ENCODE measurements at regions not wholly inside any gene's neighbourhood (a gene's known extent, or its start where the extent isn't known, plus 50 kb on each side); places are given as distances from the start of the nearest gene placed in this dataset.
"Not testable (repeated sequence)": the region's sequence is repeated elsewhere in the genome, so short reads cannot be mapped to it uniquely, and the experiment has no call there.

DNA sequence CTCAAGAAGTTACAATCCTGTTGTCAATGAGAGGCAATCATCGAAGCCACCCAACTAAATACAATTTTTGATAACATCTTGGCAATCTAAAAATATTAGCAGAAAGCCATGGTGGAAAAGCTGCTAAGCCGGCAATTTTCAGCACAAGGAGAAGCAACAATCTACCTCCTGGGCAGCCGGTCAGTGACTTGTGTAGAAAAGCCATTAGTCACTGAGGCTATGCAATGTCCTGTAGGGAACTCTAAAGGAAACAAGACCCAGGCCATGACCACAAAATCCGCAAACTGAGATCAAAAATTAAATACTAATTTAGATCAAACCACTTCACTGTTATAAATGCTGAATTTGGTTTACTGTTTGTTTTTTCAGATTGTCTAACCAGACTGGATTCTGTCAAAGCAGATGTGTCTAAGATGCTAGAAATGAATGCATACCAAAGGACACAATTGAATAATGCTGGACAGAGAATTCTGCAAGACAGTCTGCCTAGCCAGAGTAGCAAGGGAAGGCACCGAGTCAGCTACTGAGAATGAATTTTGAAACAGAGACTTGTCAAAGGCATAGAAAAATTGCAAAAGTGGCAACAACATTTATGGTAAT is 384.8 kb downstream of the PRELID2 start:
- TF ChIP-seq, protein P1, sequence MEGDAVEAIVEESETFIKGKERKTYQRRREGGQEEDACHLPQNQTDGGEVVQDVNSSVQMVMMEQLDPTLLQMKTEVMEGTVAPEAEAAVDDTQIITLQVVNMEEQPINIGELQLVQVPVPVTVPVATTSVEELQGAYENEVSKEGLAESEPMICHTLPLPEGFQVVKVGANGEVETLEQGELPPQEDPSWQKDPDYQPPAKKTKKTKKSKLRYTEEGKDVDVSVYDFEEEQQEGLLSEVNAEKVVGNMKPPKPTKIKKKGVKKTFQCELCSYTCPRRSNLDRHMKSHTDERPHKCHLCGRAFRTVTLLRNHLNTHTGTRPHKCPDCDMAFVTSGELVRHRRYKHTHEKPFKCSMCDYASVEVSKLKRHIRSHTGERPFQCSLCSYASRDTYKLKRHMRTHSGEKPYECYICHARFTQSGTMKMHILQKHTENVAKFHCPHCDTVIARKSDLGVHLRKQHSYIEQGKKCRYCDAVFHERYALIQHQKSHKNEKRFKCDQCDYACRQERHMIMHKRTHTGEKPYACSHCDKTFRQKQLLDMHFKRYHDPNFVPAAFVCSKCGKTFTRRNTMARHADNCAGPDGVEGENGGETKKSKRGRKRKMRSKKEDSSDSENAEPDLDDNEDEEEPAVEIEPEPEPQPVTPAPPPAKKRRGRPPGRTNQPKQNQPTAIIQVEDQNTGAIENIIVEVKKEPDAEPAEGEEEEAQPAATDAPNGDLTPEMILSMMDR (IDR thresholded peaks at IDR 0.05; ENCODE audit: low read depth, low read length), result no peak
- Histone ChIP-seq H3K36me3 (no peaks in the 10 kb centered on the region), H3K4me1 (ENCODE audit: low read depth) (no peaks in the 10 kb centered on the region), H3K4me3 (no peak overlapping the region), H3K9me3 (ENCODE audit: low read depth) (no peaks in the 10 kb centered on the region), H3K27ac (no peak overlapping the region), H3K27me3 (no peaks in the 10 kb centered on the region)
- no peak for DNase-seq (ENCODE audit: low read depth in 1 of 2, low spot score in 1 of 2)

DNA sequence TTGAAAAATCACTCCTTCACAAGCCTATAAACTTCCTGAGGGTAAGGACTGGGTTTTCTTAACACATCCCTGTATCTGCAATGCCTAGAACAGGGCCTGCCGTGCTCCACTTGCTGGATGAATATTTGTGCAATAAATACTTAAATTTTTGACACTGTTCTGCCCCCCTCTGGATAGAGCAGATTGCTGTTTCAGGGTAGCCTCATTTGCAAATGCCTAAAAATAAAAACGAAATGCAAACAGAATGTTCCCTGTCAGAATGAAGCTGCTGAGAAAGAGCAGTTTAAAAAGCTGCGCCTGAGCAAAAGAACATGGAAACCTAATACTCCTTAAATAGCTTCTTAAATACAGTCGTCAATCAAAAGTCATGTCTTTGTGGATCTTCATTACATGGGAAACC is 385.3 kb downstream of the PRELID2 start:
- DNase-seq (ENCODE audit: low read depth in 1 of 2, low spot score in 1 of 2), result no peak
- H3K27me3 ChIP-seq, result no peaks in the 10 kb centered on the region
- H3K36me3 ChIP-seq, result no peaks in the 10 kb centered on the region
- H3K4me3 ChIP-seq, result no peak overlapping the region
- TF ChIP-seq, protein P1 (IDR thresholded peaks at IDR 0.05; ENCODE audit: low read depth, low read length), result no peak
- no peaks in the 10 kb centered on the region for H3K9me3 ChIP-seq (ENCODE audit: low read depth)
- no peak overlapping the region for H3K27ac ChIP-seq
- no peaks in the 10 kb centered on the region for H3K4me1 ChIP-seq (ENCODE audit: low read depth)

DNA sequence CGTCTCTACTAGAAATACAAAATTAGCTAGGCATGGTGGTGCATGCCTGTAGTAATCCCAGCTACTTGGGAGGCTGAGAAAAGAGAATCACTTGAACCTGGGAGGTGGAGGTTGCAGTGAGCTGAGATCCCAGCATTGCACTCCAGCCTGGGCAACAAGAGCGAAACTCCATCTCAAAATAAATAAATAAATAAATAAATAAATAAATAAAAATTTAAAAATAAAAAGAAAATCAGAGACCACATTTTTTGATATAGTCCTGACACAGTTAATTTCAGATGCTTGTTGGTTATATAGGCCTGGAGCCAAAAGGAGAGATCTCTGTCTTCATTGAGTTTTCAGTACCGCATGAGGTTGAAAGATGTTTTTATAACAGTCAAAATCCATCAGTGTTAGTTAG is 388.3 kb downstream of the PRELID2 start:
- not testable (repeated sequence) for H3K27me3 ChIP-seq

GRCh38 chr5:145446412-145446811 is 388.7 kb downstream of the PRELID2 start:
- H3K4me3 ChIP-seq, result no peak overlapping the region
- TF ChIP-seq, protein P1 (IDR thresholded peaks at IDR 0.05; ENCODE audit: low read depth, low read length), result no peak

More for the DNA sequence above, 388.3 kb downstream of the PRELID2 start:
- DNase-seq (ENCODE audit: low read depth in 1 of 2, low spot score in 1 of 2); H3K36me3 ChIP-seq; H3K27ac ChIP-seq; H3K9me3 ChIP-seq (ENCODE audit: low read depth); H3K4me3 ChIP-seq; H3K4me1 ChIP-seq (ENCODE audit: low read depth): not testable (repeated sequence)

GRCh38 chr5:145445027-145445426 is 390.1 kb downstream of the PRELID2 start:
- Histone ChIP-seq H3K27me3 (no peaks in the 10 kb centered on the region), H3K4me1 (ENCODE audit: low read depth) (no peaks in the 10 kb centered on the region), H3K4me3 (no peak overlapping the region), H3K27ac (no peak overlapping the region), H3K36me3 (no peaks in the 10 kb centered on the region), H3K9me3 (ENCODE audit: low read depth) (no peaks in the 10 kb centered on the region)
- DNase-seq (ENCODE audit: low read depth in 1 of 2, low spot score in 1 of 2), result no peak
- TF ChIP-seq, protein P1 (IDR thresholded peaks at IDR 0.05; ENCODE audit: low read depth, low read length), result no peak

More at GRCh38 chr5:145446412-145446811, 388.7 kb downstream of the PRELID2 start:
- no peaks in the 10 kb centered on the region for H3K4me1 ChIP-seq (ENCODE audit: low read depth)
- H3K36me3 ChIP-seq, result no peaks in the 10 kb centered on the region
- H3K27me3 ChIP-seq, result no peaks in the 10 kb centered on the region
- H3K9me3 ChIP-seq (ENCODE audit: low read depth), result no peaks in the 10 kb centered on the region
- H3K27ac ChIP-seq, result no peak overlapping the region
- no peak for DNase-seq (ENCODE audit: low read depth in 1 of 2, low spot score in 1 of 2)

GRCh38 chr5:145443964-145444363 is 391.2 kb downstream of the PRELID2 start:
- H3K36me3 ChIP-seq, result no peaks in the 10 kb centered on the region
- H3K27ac ChIP-seq, result no peak overlapping the region
- H3K4me1 ChIP-seq (ENCODE audit: low read depth), result no peaks in the 10 kb centered on the region
- H3K27me3 ChIP-seq, result no peaks in the 10 kb centered on the region
- TF ChIP-seq, protein P1 (IDR thresholded peaks at IDR 0.05; ENCODE audit: low read depth, low read length), result no peak
- no peak overlapping the region for H3K4me3 ChIP-seq
- H3K9me3 ChIP-seq (ENCODE audit: low read depth), result no peaks in the 10 kb centered on the region
- DNase-seq (ENCODE audit: low read depth in 1 of 2, low spot score in 1 of 2), result no peak

Data from cardiac muscle cell (in vitro differentiated cells and primary cell).